K562 (cell line): ENCODE measurements at regions not wholly inside any gene's neighbourhood (a gene's known extent, or its start where the extent isn't known, plus 50 kb on each side); places are given as distances from the start of the nearest gene placed in this dataset.

Experiments used
- ARID2 ChIP-seq: fragments of 450-650 bp; IDR thresholded peaks from 2 replicates; pipeline ENCODE4 v1.6.1; 2017; ENCODE audit warnings: antibody characterized with exemption, mild to moderate bottlenecking
- ATF4 ChIP-seq: fragments of 450-650 bp; formaldehyde crosslinking; IDR thresholded peaks from 2 replicates; pipeline ENCODE4 v1.4.0; 2022; ENCODE audit warnings: mild to moderate bottlenecking, moderate library complexity
- CBX8 ChIP-seq: fragments of 200-600 bp; sonication (generic); IDR thresholded peaks from 2 replicates; pipeline ENCODE4 v1.6.1; 2012; ENCODE audit warnings: borderline replicate concordance, mixed run types, low read depth, mild to moderate bottlenecking, moderate library complexity, mixed read lengths, low read length, control low read depth, inconsistent platforms; ENCODE audit not compliant: poor library complexity, severe bottlenecking; ENCODE audit errors: extremely low read depth
- DPF2 ChIP-seq: fragments of 450-650 bp; IDR thresholded peaks from 2 replicates; pipeline ENCODE4 v1.6.1; 2016
- FOXA3 ChIP-seq, 2 experiments: fragments of 450-650 bp in 1 of 2; sonication (generic) in 1 of 2; formaldehyde crosslinking; IDR thresholded peaks in 1 of 2; conservative IDR thresholded peaks in 1 of 2; 2 replicates each; pipeline versions ENCODE4 v1.4.0 to v1.8.0; 2020 to 2022; ENCODE audit warnings: mild to moderate bottlenecking in 2 of 2, missing genetic modification reagents in 1 of 2
- GATAD2B ChIP-seq: fragments of 450-650 bp; IDR thresholded peaks from 2 replicates; pipeline ENCODE4 v1.6.1; 2017; ENCODE audit warnings: mild to moderate bottlenecking, borderline replicate concordance
- MAFK ChIP-seq: IDR thresholded peaks from 2 replicates; pipeline ENCODE4 v1.6.1; 2011; ENCODE audit warnings: low read length, improper control_type of control experiment
- MBD1 ChIP-seq: fragments of 250-450 bp; sonication (Bioruptor Pico); IDR thresholded peaks from 2 replicates; pipeline ENCODE4 v1.8.0; 2022; ENCODE audit warnings: inconsistent platforms
- MEIS2 ChIP-seq: fragments of 450-650 bp; IDR thresholded peaks from 2 replicates; pipeline ENCODE4 v1.6.1; 2014; ENCODE audit warnings: mild to moderate bottlenecking; ENCODE audit not compliant: partially characterized antibody
- NFRKB ChIP-seq: fragments of 450-650 bp; IDR thresholded peaks from 2 replicates; pipeline ENCODE4 v1.6.1; 2016; ENCODE audit warnings: low read depth
- NFYB ChIP-seq: IDR thresholded peaks from 2 replicates; pipeline ENCODE4 v1.6.1; 2011; ENCODE audit warnings: mild to moderate bottlenecking, moderate library complexity; ENCODE audit not compliant: insufficient read length; ENCODE audit errors: extremely low read depth
- NR2C1 ChIP-seq, 2 experiments: fragments of 450-650 bp; IDR thresholded peaks; 2 replicates each; pipeline ENCODE4 v1.6.1; 2017; ENCODE audit warnings: mild to moderate bottlenecking in 2 of 2, antibody characterized with exemption in 1 of 2, inconsistent platforms in 1 of 2, missing compliant biosample characterization in 1 of 2, missing genetic modification characterization in 1 of 2
- PRMT5 ChIP-seq: sonication (generic); formaldehyde crosslinking; IDR thresholded peaks from 2 replicates; pipeline ENCODE4 v1.5.0; 2020; ENCODE audit warnings: missing genetic modification reagents
- SIRT6 ChIP-seq: IDR thresholded peaks from one replicate; pipeline ENCODE4 v1.6.1; 2012; ENCODE audit warnings: low read depth, mild to moderate bottlenecking, control low read depth, inconsistent platforms, low read length, moderate library complexity
- SNRNP70 ChIP-seq: fragments of 200-400 bp; formaldehyde crosslinking; optimal IDR thresholded peaks from 2 replicates; pipeline ENCODE3; 2017; ENCODE audit warnings: low read depth, low read length
- TAF15 ChIP-seq: fragments of 200-400 bp; formaldehyde crosslinking; IDR thresholded peaks from 2 replicates; pipeline ENCODE4 v1.6.1; 2017; ENCODE audit warnings: mild to moderate bottlenecking, low read depth, low read length, moderate library complexity
- TFAP4 ChIP-seq: sonication (generic); formaldehyde crosslinking; IDR thresholded peaks from 2 replicates; pipeline ENCODE4 v1.8.0; 2022; ENCODE audit warnings: missing genetic modification reagents, mild to moderate bottlenecking, moderate library complexity, borderline replicate concordance
- THAP12 ChIP-seq: fragments of 250-450 bp; sonication (Bioruptor Pico); IDR thresholded peaks from 2 replicates; pipeline ENCODE4 v1.9.0; 2021; ENCODE audit warnings: mild to moderate bottlenecking, inconsistent platforms
- U2AF1 ChIP-seq: fragments of 200-400 bp; formaldehyde crosslinking; optimal IDR thresholded peaks from 2 replicates; pipeline ENCODE3; 2017; ENCODE audit warnings: mild to moderate bottlenecking, low read depth, low read length, moderate library complexity
- ZNF280B ChIP-seq: fragments of 250-450 bp; sonication (Bioruptor Pico); IDR thresholded peaks from 2 replicates; pipeline ENCODE4 v1.5.1; 2021; ENCODE audit warnings: mild to moderate bottlenecking

- TF ChIP-seq ZNF280B (CRISPR knock-in tag) (no peak), DPF2 (peak; percentile 95), MBD1 (CRISPR knock-in tag) (no peak), MEIS2 (peak; percentile 48), THAP12 (no peak), U2AF1 (no peak), FOXA3 (CRISPR knock-in tag; conservative IDR thresholded peaks at IDR 0.05 in 1 of 2, IDR thresholded peaks at IDR 0.05 in 1 of 2) (peak in 1 of 2 experiments; percentile 30; a peak in 1 of 4 replicates), ARID2 (no peak), PRMT5 (CRISPR knock-in tag) (no peak), SNRNP70 (no peak), GATAD2B (peak; percentile 78), CBX8 (no peak), NR2C1 (IDR thresholded peaks at IDR 0.05) (peak; percentile 65), NR2C1 (tag; IDR thresholded peaks at IDR 0.05) (peak; percentile 68), NFRKB (peak; percentile 52), TFAP4 (CRISPR knock-in tag) (no peak; the same call in none of the 2 replicates), MAFK (peak; percentile 16; the same call in 1 of the 2 replicates), NFYB (peak; percentile 25), SIRT6 (no peak), TAF15 (no peak), ATF4 (no peak)
Measured at GRCh38 chr3:193910886-193911738, 224.8 kb upstream of the HES1 start (continued).
